GM19395 (cell line): ENCODE measurements at regions not wholly inside any gene's neighbourhood (a gene's known extent, or its start where the extent isn't known, plus 50 kb on each side); places are given as distances from the start of the nearest gene placed in this dataset.

Experiments used
- ATAC-seq: cut with Tn5 transposase; IDR thresholded peaks from one replicate; pipeline ENCODE4 v1.9.1; 2021; ENCODE audit warnings: mild to moderate bottlenecking, moderate library complexity; ENCODE audit not compliant: unreplicated experiment

DNA sequence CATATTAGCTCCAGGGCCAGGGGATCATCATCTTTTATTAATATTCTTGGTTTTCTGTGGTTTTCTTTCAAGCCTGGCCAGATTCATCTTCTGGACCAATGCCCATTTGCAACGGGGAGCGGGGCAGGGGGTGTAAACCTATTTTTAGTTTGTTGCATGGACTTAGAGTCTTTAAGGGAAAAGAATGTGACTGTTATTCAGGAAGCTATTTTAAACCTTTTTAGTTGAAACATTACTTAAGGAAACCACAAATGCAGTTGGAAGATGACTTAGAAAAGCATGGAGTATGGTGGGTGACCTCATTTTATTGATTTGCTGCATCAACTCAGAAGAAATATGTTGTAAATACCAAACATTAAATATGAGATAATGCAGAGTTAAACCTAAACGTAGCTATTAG, 368.4 kb upstream of the E2F7 start:
- no peak for ATAC-seq

GRCh38 chr12:77429426-77429825, 364.1 kb upstream of the E2F7 start:
- ATAC-seq = no peak

GRCh38 chr12:77421152-77421551, 355.8 kb upstream of the E2F7 start:
- ATAC-seq = no peak

GRCh38 chr12:77409551-77409950, 344.2 kb upstream of the E2F7 start:
- ATAC-seq = no peak

- no peak for ATAC-seq
These were observed 342.6 kb upstream of the E2F7 start for GRCh38 chr12:77407931-77408330.

GRCh38 chr12:77406219-77406905, 341.0 kb upstream of the E2F7 start:
- ATAC-seq = no peak

- ATAC-seq = no peak
These were observed 337.3 kb upstream of the E2F7 start for GRCh38 chr12:77402716-77403115.

- no peak for ATAC-seq
These were observed 336.4 kb upstream of the E2F7 start for GRCh38 chr12:77401770-77402081.

DNA sequence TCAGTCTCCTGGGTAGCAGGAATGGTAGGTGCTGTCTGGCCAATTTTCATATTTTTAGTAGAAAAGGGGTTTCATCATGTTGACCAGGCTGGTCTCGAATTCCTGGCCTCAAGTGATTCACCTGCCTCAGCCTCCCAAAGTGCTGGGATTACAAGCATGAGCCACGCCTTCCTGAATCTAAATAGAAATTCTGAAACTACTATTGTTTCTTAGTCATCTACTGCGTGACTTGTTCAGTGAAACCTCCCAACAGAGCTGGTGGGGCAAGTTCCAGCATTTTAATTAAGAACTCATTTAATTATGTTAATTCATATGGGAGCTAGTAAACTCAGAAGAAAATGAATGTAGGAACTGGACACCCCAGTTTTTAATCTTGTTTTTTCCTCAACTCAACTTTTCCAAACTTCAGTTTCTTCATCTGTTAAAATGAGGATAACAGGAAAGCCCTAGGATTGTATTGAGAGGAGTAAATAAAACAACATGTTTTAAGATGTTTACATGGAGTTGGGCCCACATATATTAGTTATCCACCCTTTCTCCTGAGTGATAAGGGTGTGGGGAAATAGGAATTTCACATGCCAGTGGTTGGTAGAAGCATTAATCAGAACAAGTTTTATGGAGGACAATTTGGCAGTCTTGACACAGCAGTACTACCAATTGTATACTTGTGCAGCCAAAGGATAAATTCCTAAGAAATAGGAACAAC, 335.8 kb upstream of the E2F7 start:
- no peak for ATAC-seq

GRCh38 chr12:77392467-77393088, 327.2 kb upstream of the E2F7 start:
- ATAC-seq = no peak

DNA sequence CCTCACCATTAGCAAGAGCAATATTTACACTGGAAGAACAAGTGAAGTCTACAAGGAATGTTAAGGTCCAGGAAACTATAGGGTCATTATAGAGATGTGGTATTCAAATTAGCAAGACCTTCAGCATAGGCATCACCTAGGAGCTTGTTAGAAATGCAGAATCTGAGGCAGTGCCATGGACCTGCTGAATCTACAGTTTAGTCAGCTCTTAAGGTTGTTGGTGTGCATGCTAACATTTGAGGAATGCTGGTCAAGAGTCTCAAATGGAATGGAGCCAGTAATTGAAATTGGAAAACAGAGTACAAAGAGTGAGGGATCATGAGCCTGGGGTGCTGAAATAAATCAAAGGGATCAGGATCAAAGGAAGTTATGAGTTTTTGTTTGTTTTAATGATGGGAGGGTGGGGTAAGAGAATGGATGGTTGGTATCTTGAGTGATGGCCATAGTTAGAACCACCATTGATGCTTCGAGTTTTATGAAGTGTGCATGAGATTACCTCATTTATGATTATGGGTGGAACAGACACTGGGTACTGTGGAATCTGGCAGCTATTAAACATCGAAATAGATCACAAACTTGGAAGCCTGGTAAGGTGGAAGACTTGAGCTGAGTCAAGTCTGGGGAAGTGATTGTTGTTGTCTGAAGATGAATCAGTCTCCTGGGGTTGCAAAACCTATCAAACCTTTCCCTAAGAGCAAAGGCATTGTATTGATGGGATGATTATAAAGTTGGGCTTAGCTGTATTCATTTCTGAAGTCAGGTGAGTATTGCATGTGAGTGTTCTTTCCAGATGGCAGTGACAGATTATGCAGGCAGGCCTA, 323.3 kb upstream of the E2F7 start:
- no peak for ATAC-seq

- ATAC-seq = no peak
These were observed 322.3 kb upstream of the E2F7 start for GRCh38 chr12:77387671-77388070.

DNA sequence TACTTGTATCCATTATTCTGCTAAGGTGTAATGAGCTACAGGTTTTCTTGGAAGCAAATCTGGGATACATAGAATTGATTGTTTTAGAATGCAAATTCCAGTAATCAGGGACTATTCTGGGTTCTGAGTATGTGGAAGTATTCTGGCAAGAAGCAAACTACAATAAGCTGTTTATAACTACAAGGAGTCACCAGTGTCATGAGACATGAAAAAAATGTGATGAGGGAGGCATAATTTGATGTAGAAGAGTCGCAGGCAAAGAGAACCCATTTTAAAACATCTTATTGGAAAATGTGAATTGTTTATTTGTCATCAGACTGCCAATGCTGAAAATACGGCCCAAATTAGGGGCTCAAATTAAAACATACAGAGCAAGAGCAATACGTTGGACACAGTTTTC, 321.8 kb upstream of the E2F7 start:
- ATAC-seq = no peak

DNA sequence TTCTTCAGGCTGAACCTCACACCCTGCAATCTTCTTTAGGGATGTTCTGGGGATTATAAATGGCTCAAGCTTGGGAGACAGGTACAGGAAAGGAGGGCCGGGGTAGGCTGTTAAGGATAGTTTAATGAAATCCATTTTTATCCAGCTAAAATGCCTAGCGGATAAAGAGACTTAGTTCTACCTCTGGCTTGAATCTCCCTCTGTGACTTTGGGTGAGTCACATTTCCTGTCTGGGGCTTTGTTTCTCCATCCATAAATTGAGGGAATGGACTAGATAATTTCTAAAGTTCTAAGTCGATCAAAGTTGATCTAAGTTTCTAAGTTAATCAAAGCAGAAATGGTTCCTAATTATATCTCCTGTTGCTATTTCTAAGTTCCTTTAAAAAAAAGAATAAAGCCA, 319.6 kb upstream of the E2F7 start:
- ATAC-seq = no peak

- ATAC-seq = no peak
These were observed 316.9 kb upstream of the E2F7 start for GRCh38 chr12:77382096-77382742.

DNA sequence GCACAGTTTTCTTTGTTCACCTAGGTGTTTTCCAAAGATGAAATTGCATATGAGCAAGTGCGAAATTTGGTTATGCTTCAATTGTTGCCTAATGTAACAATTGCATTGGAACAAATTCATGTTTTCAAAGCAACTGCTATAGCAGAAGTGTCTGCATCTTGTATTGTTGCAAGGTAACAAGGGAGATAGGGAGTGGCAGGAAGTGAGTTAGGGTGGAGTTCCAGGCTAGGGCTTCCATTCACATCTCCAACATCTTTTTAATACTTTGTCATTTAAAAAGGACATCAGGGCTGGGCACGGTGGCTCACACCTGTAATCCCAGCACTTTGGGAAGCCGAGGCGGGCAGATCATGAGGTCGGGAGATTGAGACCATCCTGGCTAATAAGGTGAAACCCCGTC, 312.3 kb upstream of the E2F7 start:
- no peak for ATAC-seq

DNA sequence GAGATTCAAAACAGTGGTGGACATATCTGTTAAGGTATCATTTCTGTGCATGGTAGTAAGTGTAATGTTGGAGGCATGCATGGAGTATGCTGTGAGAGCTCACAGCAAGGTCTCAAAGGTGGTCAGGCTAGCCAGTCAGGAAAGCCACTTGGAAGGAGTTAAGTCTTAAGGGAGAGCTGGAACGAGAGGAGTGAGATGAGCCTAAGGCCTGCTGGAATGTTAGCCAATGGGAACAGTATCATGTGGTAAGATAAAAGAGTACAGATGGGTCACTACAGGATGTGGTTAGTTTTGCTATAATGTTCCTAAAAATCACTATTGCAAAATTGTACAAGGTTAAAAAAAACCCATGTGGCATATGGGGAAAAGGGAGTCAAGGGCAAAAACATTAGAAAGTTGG, 311.7 kb upstream of the E2F7 start:
- ATAC-seq = no peak

GRCh38 chr12:77374673-77375072, 309.3 kb upstream of the E2F7 start:
- no peak for ATAC-seq

DNA sequence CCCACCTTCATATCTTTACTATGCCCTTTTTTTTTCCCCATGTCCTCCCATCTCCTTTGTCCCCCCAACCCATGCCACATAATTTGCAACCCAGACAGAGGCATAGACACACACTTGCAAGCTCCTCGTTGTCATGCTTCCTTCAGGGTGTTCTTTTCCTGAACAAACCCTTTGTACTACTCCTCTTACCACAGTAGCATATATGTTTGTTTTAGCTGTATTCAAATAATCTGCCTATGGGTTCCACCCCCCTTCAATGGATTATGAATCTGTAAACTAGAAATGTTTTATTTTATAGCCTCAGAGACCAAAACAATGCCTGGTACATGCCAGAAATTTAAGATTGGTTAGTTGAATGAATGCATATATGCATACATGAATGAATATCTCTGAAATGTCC, 307.1 kb upstream of the E2F7 start:
- ATAC-seq = no peak

DNA sequence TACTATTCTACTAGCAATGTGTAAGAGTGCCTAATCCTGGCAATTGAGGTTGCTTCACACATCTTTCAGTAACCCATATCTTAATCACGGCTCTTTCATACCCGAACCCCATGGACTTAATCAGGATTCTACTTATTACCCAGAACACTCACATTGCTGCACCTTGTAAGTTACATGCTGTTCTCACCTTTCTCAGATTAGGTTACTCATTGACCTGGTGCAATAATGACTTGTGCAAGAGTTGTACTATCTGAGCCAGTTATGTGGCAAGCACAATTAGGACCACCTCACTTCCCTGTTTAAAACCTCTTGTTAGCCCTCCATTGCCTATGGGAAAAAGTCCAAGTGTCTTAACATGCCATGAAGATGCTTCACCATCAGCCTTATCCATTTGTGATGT, 306.7 kb upstream of the E2F7 start:
- ATAC-seq = no peak

DNA sequence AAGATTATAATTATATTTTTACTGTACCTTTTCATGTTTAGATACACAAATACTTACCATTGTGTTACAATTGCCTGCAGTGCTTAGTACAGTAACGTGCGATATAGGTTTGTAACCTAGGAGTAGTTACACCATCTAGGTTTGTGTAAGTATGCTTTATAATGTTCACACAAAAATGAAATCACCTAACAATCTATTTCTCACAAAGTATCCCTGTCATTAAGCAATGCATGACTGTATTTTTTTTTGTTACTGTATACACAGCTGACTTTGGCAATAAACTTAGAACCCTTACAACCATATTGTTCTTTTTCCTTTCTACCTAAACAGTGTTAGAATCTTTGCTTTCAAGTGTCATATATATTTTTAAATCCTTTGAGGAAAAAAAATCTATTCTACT, 303.0 kb upstream of the E2F7 start:
- no peak for ATAC-seq
